GM21576 (cell line): ENCODE measurements at regions not wholly inside any gene's neighbourhood (a gene's known extent, or its start where the extent isn't known, plus 50 kb on each side); places are given as distances from the start of the nearest gene placed in this dataset.
"Not testable (repeated sequence)": the region's sequence is repeated elsewhere in the genome, so short reads cannot be mapped to it uniquely, and the experiment has no call there.

Experiments used
- ATAC-seq: cut with Tn5 transposase; IDR thresholded peaks from one replicate; pipeline ENCODE4 v1.9.1; 2021; ENCODE audit warnings: mild to moderate bottlenecking, moderate library complexity; ENCODE audit not compliant: unreplicated experiment

GRCh38 chr3:153539263-153539662 lies 377.2 kb downstream of the RAP2B start:
- ATAC-seq, result no peak

GRCh38 chr3:153545471-153545870 lies 383.4 kb downstream of the RAP2B start:
- no peak for ATAC-seq

- ATAC-seq, result no peak
These were observed 385.9 kb downstream of the RAP2B start for GRCh38 chr3:153547970-153548369.

- ATAC-seq, result not testable (repeated sequence)
These were observed 387.7 kb downstream of the RAP2B start for GRCh38 chr3:153549686-153550085.

- ATAC-seq, result no peak
These were observed 389.7 kb downstream of the RAP2B start for GRCh38 chr3:153551536-153552285.

- ATAC-seq, result no peak
These were observed 391.0 kb downstream of the RAP2B start for GRCh38 chr3:153552887-153553604.

GRCh38 chr3:153553605-153553945 lies 391.5 kb downstream of the RAP2B start:
- no peak for ATAC-seq

- ATAC-seq, result no peak
These were observed 393.9 kb downstream of the RAP2B start for GRCh38 chr3:153555919-153556318.

- not testable (repeated sequence) for ATAC-seq
These were observed 397.3 kb downstream of the RAP2B start for GRCh38 chr3:153559366-153559765.

GRCh38 chr3:153567011-153567410 lies 405.0 kb downstream of the RAP2B start:
- ATAC-seq, result no peak

- no peak for ATAC-seq
These were observed 405.5 kb downstream of the RAP2B start for GRCh38 chr3:153567556-153567955.

GRCh38 chr3:153570481-153570880 lies 408.5 kb downstream of the RAP2B start:
- ATAC-seq, result not testable (repeated sequence)

- ATAC-seq, result no peak
These were observed 410.1 kb downstream of the RAP2B start for GRCh38 chr3:153572165-153572564.

GRCh38 chr3:153572654-153573053 lies 410.6 kb downstream of the RAP2B start:
- ATAC-seq, result no peak

- ATAC-seq, result no peak
These were observed 411.5 kb downstream of the RAP2B start for GRCh38 chr3:153573481-153573880.

- ATAC-seq, result no peak
These were observed 412.4 kb downstream of the RAP2B start for GRCh38 chr3:153574445-153574844.

GRCh38 chr3:153577059-153577736 lies 415.2 kb downstream of the RAP2B start:
- ATAC-seq, result no peak

GRCh38 chr3:153578046-153578445 lies 416.0 kb downstream of the RAP2B start:
- ATAC-seq, result no peak

- ATAC-seq, result no peak
These were observed 428.0 kb downstream of the RAP2B start for GRCh38 chr3:153590051-153590450.

GRCh38 chr3:153591561-153592245 lies 429.7 kb downstream of the RAP2B start:
- no peak for ATAC-seq

GRCh38 chr3:153595186-153595815 lies 433.3 kb downstream of the RAP2B start:
- ATAC-seq, result no peak
